HEK293T (cell line): ENCODE measurements at regions not wholly inside any gene's neighbourhood (a gene's known extent, or its start where the extent isn't known, plus 50 kb on each side); places are given as distances from the start of the nearest gene placed in this dataset.

Experiments
- BHLHE40 ChIP-seq: fragments of 450-650 bp; IDR thresholded peaks from 2 replicates; pipeline ENCODE4 v1.6.1; 2016; ENCODE audit warnings: mild to moderate bottlenecking, moderate library complexity, borderline replicate concordance
- ELF4 ChIP-seq: fragments of 450-650 bp; IDR thresholded peaks from 2 replicates; pipeline ENCODE4 v1.6.1; 2017; ENCODE audit warnings: antibody characterized with exemption
- FOXK2 ChIP-seq: fragments of 450-650 bp; IDR thresholded peaks from 2 replicates; pipeline ENCODE4 v1.6.1; 2016; ENCODE audit warnings: mild to moderate bottlenecking
- SUZ12 ChIP-seq: fragments of 450-650 bp; IDR thresholded peaks from 2 replicates; pipeline ENCODE4 v1.6.1; 2016; ENCODE audit warnings: mild to moderate bottlenecking
- ZNF384 ChIP-seq: fragments of 450-650 bp; IDR thresholded peaks from 2 replicates; pipeline ENCODE4 v1.6.1; 2016

GRCh38 chr1:171420810-171421209, 64.5 kb upstream of the PRRC2C start:
- TF ChIP-seq SUZ12 (no peak), BHLHE40 (no peak), ELF4 (no peak), FOXK2 (no peak), ZNF384 (no peak)
